Suprapubic skin (tissue), 4 donors: ENCODE measurements at regions not wholly inside any gene's neighbourhood (a gene's known extent, or its start where the extent isn't known, plus 50 kb on each side); places are given as distances from the start of the nearest gene placed in this dataset.
A peak's percentile ranks its signal among the peaks of the same experiment; 100 is the strongest.

Experiments
- DNase-seq, 2 donors: peaks; one replicate each; pipeline ENCODE4 v3.0.0-alpha.2; 2019; ENCODE audit warnings: low spot score in 2 of 2
- H3K27ac ChIP-seq: fragments of 200-600 bp; sonication (generic); one replicate; pipeline ENCODE4 v1.5.1; 2019
- H3K27me3 ChIP-seq: fragments of 200-600 bp; sonication (generic); one replicate; pipeline ENCODE4 v1.5.1; 2019
- H3K36me3 ChIP-seq: fragments of 200-600 bp; sonication (generic); one replicate; pipeline ENCODE4 v1.5.1; 2019
- H3K4me1 ChIP-seq: fragments of 200-600 bp; sonication (generic); one replicate; pipeline ENCODE4 v1.5.1; 2019
- H3K4me3 ChIP-seq: fragments of 200-600 bp; sonication (generic); one replicate; pipeline ENCODE4 v1.5.1; 2019; ENCODE audit warnings: mild to moderate bottlenecking
- H3K9me3 ChIP-seq: fragments of 200-600 bp; sonication (generic); one replicate; pipeline ENCODE4 v1.5.1; 2019
- CTCF ChIP-seq, 2 donors: fragments of 200-600 bp in 1 of 2; fragments of 450-650 bp in 1 of 2; sonication (generic) in 1 of 2; IDR thresholded peaks; one replicate each; pipeline ENCODE4 v1.5.1; 2016 to 2019; ENCODE audit warnings: antibody characterized with exemption in 2 of 2, mild to moderate bottlenecking in 1 of 2, moderate library complexity in 1 of 2
- EP300 ChIP-seq: sonication (generic); formaldehyde crosslinking; IDR thresholded peaks from one replicate; pipeline ENCODE4 v1.6.1; 2017; ENCODE audit warnings: antibody characterized with exemption
- POLR2A ChIP-seq, 2 donors: fragments of 450-650 bp; IDR thresholded peaks; one replicate each; pipeline ENCODE4 v1.6.1; 2017; ENCODE audit warnings: antibody characterized with exemption in 2 of 2, mild to moderate bottlenecking in 2 of 2, moderate library complexity in 2 of 2
- POLR2AphosphoS5 ChIP-seq, 3 donors: sonication (generic); formaldehyde crosslinking; IDR thresholded peaks; one replicate each; pipeline ENCODE4 v1.6.1; 2017; ENCODE audit warnings: antibody characterized with exemption in 3 of 3
- WGBS: methylation state at CpG from one replicate; pipeline ENCODE4 v1.1.5; 2018; 5-methylcytosine and 5-hydroxymethylcytosine counted together

DNA sequence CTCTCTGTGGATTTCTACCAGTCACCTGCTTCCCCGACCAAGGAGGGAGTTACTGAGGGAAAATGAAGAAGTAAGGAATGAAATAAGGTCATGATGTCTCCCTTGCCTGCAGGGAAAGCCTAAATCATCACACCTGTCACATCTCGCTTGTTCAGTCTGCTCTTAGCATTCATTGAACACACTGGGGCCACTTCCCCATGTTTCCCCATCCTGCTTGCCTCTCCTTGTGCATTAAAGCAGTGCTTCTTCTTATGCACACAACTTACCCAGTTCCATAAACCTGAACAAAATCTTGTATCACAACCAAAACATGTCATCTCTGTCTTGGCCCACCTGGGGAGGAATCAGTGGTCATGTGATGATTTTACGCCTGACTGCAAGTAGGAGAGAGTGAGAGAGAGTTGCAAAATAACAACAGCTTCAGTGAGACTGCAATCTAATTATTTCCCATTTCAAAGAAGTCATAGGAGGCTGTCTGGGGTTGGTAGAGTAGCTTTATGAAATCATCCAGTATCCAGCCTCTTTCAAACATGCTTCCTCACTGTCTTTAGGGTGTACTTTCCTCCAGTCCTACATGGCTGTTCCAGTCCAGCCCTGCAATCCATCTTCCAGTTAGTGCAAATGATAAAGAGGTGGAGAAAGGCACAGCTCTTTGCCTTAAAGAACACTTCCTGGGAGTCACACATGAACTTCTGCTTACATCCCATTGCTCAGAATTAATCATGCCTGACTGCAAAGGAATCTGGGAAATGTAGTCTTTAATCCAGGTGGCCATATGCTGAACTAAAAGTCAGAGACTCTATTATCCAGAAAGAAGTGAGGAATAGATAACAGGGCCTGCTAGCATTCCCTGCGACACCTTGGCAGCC is 220.1 kb downstream of the HAUS1 start:
- Histone ChIP-seq H3K36me3 (no peaks in the 10 kb centered on the region), H3K27me3 (no peaks in the 10 kb centered on the region), H3K4me3 (no peak overlapping the region), H3K4me1 (no peaks in the 10 kb centered on the region), H3K27ac (no peak overlapping the region), H3K9me3 (no peaks in the 10 kb centered on the region)
- no peak for TF ChIP-seq POLR2A (IDR thresholded peaks at IDR 0.05)
- no peak for DNase-seq
- WGBS: 87% methylated on average over 4 of the region's 4 CpGs

DNA sequence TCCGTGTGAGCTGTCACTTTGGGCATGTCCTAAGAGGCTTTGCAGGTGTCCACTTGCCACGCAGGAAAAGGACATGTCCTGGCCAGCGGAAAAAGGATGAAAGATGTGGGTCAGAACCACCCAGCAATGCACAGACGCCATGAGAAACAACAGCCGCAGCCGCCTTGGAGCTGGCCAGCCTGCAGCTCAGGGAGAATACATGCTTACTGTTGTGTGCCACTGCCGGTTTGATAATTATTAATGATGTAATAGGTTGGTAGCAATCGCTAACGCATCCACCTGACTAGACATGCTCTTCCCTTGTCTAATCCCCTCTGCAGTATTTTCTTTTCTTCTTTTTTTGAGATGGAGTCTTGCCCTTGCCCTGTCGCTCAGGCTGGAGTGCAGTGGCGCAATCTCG is 221.7 kb downstream of the HAUS1 start:
- WGBS: 69% methylated on average over 12 of the region's 12 CpGs
- no peak overlapping the region for H3K27ac ChIP-seq
- no peaks in the 10 kb centered on the region for H3K4me1 ChIP-seq
- H3K9me3 ChIP-seq: no peaks in the 10 kb centered on the region
- H3K36me3 ChIP-seq: no peaks in the 10 kb centered on the region
- TF ChIP-seq CTCF (IDR thresholded peaks at IDR 0.05) (no peak), POLR2AphosphoS5 (IDR thresholded peaks at IDR 0.05) (no peak), POLR2A (IDR thresholded peaks at IDR 0.05) (no peak), EP300 (no peak)
- no peaks in the 10 kb centered on the region for H3K27me3 ChIP-seq
- no peak overlapping the region for H3K4me3 ChIP-seq
- DNase-seq: peak in 1 of 2 donors; percentile 63

DNA sequence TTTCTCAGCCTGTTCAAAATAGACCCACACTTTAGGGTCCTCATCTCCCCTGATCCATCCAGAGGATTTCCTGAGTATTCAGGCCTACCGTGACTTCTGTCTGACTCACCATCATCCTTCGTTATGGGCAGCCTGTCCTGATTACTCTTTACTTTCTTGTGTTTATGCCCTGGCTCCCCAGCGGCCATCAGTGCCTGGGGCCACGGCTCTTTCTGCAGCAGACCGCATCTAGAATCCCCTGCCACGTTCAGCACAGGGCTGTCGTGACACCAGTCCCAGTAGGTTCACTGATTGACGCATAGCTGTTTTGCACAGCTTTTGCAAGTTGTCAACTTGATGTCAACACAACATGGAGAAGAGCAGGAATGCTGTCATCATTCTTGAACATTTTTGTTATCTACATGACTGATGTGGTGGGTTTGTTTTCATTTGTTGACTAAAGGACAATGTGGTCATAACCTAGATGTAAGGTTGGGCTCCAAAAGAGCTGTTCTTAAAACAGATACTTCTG is 225.6 kb downstream of the HAUS1 start:
- H3K9me3 ChIP-seq: no peaks in the 10 kb centered on the region

DNA sequence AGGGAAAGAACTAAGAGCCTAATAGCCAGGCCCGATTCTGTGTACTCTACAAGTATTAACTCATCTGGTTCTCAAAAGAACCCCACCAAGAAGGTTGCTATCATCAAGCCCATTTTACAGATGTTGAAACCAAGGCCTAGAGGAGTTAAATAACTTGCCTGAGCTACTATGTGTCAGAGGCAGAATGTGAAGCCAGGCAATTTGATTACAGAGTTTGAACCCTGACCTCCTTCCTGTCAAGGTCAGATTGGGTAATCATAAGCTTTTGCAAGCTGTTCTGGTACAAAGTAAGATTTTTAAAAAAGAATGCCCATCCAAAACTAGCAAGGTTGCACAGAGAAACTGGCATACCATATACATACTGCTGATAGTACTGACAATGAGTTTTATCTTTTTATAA is 227.1 kb downstream of the HAUS1 start:
- TF ChIP-seq EP300: no peak
- TF ChIP-seq CTCF (IDR thresholded peaks at IDR 0.05): no peak
- Histone ChIP-seq H3K36me3 (no peaks in the 10 kb centered on the region), H3K9me3 (no peaks in the 10 kb centered on the region), H3K4me1 (peaks cover 31% of the 10 kb centered on the region), H3K4me3 (no peak overlapping the region), H3K27ac (no peak overlapping the region), H3K27me3 (peaks cover 28% of the 10 kb centered on the region)
- no peak for DNase-seq
- 93% methylated on average over 1 of the region's 1 CpG for WGBS

More for the DNA sequence above, 225.6 kb downstream of the HAUS1 start:
- Histone ChIP-seq H3K4me1 (peaks cover 16% of the 10 kb centered on the region), H3K27me3 (peaks cover 17% of the 10 kb centered on the region), H3K4me3 (no peak overlapping the region), H3K27ac (no peak overlapping the region), H3K36me3 (no peaks in the 10 kb centered on the region)
- no peak for DNase-seq
- TF ChIP-seq CTCF (IDR thresholded peaks at IDR 0.05) (no peak), POLR2A (IDR thresholded peaks at IDR 0.05) (no peak), EP300 (no peak), POLR2AphosphoS5 (IDR thresholded peaks at IDR 0.05) (no peak)
- WGBS: 86% methylated on average over 8 of the region's 8 CpGs

DNA sequence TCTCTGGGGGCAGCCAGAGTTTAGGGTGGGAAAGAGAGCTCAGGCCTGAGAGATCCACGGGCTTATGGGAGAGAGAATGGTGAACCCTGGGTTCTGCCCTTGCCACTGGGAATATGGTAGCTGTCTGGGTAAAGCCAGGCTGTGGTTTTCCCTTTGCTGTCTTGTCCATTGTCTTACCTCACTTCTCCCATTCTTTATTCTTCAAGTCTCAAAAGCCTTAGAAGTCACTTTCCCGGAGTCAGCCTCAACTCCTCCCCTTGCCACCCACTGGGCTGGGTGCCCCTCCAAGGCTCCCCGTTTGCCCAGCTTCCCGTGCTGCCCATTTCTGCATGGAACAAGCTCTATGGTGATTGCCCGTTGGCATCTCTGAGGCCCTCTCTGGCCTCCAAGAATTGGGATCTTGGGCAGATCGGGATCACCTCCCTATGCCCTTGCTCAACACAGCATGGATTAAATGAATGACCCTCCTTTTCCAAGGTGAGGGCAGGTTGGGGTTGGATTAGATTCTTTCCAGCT is 228.2 kb downstream of the HAUS1 start:
- H3K4me3 ChIP-seq: no peak overlapping the region
- no peaks in the 10 kb centered on the region for H3K36me3 ChIP-seq
- DNase-seq: no peak
- 80% methylated on average over 6 of the region's 6 CpGs for WGBS
- no peak for TF ChIP-seq POLR2A (IDR thresholded peaks at IDR 0.05)
- peaks cover 28% of the 10 kb centered on the region for H3K27me3 ChIP-seq
- no peaks in the 10 kb centered on the region for H3K9me3 ChIP-seq
- H3K4me1 ChIP-seq: peaks cover 32% of the 10 kb centered on the region
- H3K27ac ChIP-seq: no peak overlapping the region

DNA sequence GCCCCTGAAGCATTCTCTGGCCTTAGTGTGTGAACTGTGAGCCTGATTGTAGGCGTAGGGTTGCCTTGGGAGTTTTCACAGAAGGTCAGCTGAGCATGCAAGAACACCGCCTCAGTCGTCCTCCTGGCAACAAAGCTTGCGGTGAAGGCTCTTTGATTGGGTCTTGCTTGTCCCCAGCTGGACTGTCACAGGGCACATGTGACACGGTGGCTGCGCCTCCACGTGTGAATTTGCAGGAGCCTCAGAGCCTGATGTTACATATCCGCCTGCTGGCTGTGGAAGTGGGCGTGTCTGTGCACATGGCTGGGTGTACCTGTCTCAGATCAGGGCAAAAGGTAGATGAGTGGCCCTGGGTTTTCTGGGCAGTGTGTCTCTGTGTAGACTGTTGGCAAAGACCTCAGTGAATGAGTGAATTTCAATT is 228.7 kb downstream of the HAUS1 start:
- H3K4me1 ChIP-seq: peaks cover 32% of the 10 kb centered on the region
- H3K27ac ChIP-seq: no peak overlapping the region
- peak in 1 of 2 donors; percentile 48 for DNase-seq
- no peak for TF ChIP-seq CTCF (IDR thresholded peaks at IDR 0.05)
- no peak for TF ChIP-seq EP300
- TF ChIP-seq POLR2AphosphoS5 (IDR thresholded peaks at IDR 0.05): no peak
- no peak for TF ChIP-seq POLR2A (IDR thresholded peaks at IDR 0.05)
- peak overlapping the region; percentile 70 for H3K4me3 ChIP-seq
- WGBS: 28% methylated on average over 4 of the region's 9 CpGs
- peaks cover 28% of the 10 kb centered on the region for H3K27me3 ChIP-seq
- no peaks in the 10 kb centered on the region for H3K9me3 ChIP-seq
- H3K36me3 ChIP-seq: no peaks in the 10 kb centered on the region
